NCI-H1417 (cell line): ENCODE measurements at regions not wholly inside any gene's neighbourhood (a gene's known extent, or its start where the extent isn't known, plus 50 kb on each side); places are given as distances from the start of the nearest gene placed in this dataset.
"Not testable (repeated sequence)": the region's sequence is repeated elsewhere in the genome, so short reads cannot be mapped to it uniquely, and the experiment has no call there.

ENCODE experiments used
- DNase-seq, 3 experiments: peaks; one replicate each; lab custom pipeline; 2025; lab: John Stamatoyannopoulos, UW

DNA sequence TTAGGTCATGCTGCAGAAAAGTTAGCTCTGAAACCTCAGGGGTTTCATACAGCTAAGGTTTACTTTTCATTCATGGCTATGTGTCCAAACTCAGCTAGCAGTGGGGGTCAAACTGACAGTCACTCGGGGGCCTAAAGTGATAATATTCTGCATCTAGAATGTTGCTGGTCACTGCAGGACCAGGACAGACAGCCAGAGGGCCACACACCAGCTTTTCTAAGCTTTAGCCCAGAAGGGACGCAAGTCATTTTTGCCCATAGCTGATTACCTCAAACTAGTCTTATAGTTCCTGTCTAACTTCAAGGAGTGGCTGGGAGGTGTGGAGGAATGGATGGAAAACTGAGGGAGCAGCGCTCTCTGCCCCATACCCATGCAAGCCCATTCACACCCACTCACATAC lies 163.0 kb upstream of the NLRP1 start:
- DNase-seq: no peak

DNA sequence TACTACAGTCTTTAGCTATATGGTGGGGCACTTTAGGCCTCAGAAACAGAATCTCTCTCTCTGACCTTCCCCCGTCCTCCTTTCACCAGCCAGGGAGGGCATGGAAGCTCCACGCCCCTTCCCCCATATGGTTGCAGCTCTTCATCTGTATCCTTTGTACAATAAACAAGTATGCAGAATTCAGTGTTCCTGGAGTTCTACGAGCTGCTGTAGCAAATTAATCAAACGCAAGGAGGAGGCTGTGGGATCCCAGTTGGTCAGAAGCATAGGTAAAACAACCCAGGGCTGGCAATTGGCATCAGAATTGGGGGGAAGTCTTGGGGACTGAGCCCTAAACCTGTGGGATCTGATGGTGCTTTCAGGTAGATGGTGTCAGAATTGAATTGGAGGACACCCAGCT lies 163.7 kb upstream of the NLRP1 start:
- no peak for DNase-seq

DNA sequence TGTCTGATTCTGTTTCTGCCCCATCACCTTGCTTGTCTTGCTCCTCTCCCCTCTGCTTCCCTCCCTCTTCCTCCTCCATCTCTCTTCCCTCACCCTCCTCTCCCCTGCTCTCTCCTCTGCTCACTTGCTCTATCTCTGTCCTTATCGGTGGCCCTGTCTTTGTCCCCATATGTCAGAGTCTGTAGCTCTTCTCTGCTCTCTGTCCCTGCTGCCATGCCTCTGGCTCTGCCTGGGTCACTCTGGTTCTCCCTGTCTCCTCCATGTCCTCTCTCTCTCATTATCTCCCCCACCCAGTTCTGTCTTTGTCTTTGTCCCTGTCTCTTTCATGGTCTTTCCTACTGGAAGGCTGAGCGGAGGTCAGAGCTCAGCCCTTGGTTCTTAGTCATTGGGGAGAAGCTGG lies 169.1 kb upstream of the NLRP1 start:
- no peak for DNase-seq

DNA sequence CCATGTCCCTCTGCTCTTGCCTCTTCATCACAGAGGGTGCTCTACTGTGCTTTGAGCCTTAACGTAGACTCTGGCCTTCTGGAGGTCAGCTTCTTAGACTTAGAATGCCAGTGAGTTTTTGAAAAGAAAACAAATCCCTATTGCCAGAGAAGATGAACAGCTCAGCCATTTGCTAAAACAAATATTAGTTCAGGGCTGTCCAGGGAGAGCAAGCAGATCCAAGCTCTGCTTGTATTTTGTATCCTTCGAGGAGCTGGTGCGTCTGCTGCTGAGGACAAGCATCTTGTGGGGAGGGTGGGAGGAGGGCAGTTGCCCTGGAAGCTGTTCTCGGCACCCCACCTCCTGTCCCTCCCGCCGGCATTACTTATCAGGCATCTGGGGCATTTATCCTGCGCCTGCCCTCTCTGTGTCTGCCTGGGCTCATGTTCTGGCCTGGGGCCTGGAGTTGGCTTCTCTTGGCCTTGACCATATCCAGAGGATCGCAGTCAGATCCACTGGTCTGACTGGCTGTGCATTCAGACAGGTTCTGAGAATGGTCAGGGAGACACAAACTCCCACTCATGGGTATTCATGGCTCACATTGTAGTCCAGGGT lies 173.1 kb upstream of the NLRP1 start:
- DNase-seq: peak in 2 of 3 experiments; percentile 14 to 37

DNA sequence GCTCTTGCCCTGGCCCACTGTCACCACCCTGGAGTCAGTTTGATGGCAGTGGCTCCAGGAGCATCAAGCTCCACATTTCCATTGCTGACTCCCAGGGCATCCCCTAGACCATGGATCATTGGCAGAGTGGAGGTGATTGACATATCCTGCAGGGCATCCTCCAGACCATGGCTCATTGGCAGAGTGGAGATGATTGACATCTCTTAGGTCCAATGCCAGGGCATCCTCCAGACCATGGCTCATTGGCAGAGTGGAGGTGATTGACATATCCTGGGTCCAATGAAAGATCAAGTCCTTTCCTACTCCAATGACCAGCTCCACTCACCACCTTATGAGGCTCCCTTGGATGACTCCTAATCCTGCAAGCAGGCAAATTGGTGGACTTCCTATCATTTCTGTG lies 174.3 kb upstream of the NLRP1 start:
- no peak for DNase-seq

DNA sequence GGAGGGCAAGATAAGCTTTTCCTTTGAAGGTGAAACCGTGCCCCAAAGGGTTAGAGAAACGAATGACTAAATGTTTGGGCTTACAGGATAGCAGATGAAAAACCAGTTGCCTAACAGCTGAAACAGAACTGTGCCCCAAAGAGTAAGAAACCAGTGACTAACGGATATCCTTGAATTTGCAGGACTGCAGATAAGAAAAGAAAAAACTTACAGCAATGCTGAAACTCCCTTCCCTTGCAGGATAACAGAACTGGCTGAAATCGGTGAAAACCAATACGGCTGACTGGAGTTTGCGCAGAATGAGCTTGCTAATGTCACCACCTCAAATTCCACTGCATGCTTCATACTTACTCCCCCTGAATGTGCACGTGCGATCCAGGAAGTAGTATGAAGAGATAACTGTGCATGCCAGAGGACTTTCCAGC lies 175.2 kb upstream of the NLRP1 start:
- DNase-seq: no peak

DNA sequence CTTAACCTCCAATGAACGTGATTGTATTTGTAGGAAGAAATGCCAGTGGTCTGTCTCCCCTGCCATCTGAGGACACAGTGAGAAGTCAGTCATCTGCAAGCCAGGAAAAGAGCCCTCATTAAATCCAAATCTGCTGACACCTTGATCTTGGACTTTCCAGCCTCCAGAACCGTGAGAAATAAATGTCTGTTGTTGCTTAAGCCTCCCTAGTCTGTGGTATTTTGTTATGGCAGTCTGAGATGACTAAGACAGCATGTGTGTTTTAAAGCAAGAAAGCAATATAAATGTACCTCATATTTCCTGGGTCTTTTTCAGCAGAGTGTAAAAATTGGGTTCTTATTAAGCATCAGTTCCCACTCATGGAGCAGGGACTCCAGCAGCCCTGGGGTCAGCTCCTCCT lies 177.9 kb upstream of the NLRP1 start:
- DNase-seq: no peak

DNA sequence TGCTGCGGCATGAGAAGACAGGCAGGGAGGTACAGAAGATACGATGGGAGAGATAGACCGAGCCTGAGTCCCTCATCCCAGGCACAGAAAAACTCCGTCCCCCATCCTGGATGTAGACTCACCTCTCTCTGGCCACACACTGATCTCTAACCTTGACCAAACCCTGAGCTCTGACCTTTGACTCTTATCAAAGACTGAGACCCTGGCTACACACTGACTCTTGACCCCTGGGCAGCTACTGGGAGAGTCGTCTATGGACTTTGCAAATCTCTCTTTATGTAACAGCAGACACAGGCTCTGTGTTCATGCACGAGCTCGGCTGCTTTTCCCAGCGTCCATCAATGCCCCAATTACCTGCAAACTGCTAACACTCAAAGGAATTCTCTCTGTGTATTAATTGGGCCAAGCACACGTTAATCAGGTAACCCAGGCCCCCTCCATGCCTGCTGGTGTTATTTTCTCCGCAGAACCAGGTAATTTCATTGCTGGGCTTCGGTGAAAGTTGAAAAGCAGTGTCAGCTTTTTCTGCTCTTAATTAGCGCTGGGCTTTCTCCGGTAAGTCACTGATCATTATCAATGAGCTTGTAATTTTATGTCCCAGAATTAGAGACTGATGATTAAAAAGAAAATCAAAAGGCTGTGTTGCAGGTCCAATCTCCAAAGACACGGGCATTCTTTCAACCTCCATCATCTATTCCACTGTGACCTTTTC lies 179.4 kb upstream of the NLRP1 start:
- DNase-seq: no peak

DNA sequence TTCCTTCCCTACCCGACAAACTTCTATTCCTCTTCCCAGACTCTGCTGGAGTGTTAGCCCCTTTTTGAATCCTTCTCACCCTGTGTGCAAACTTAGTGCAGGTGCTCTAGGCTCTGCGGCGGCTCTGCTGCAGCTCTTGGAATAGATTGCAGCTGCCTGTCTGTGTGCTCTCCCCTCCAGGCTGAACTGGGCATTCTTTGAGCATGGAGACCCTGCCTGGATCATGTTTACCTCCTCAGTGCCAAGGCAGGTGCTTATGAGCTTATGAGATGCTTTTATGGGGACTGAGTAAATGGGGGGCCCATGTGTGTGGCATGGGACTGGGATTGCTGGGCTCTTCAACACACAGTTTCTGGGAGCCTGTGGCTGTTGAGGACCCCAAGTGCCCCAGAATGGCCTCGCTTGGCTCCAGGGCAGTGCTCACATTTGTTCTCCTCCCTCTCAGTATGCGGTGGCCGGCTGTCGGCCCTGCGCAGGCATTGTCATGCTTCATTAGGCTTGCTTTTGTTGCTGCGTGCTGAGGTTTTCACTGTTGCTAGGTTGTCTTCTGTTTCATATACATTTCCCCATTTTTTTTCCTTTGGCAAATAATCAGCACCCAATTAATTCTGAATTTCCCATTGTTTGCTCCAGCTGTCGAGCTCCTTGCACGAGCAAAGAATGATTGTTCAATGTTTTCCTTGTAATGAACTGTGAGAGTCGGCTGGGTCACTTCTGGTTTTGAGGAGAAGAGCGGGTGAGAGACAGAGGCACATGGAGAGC lies 185.5 kb upstream of the NLRP1 start:
- peak in 2 of 3 experiments; percentile 83 to 96 for DNase-seq

DNA sequence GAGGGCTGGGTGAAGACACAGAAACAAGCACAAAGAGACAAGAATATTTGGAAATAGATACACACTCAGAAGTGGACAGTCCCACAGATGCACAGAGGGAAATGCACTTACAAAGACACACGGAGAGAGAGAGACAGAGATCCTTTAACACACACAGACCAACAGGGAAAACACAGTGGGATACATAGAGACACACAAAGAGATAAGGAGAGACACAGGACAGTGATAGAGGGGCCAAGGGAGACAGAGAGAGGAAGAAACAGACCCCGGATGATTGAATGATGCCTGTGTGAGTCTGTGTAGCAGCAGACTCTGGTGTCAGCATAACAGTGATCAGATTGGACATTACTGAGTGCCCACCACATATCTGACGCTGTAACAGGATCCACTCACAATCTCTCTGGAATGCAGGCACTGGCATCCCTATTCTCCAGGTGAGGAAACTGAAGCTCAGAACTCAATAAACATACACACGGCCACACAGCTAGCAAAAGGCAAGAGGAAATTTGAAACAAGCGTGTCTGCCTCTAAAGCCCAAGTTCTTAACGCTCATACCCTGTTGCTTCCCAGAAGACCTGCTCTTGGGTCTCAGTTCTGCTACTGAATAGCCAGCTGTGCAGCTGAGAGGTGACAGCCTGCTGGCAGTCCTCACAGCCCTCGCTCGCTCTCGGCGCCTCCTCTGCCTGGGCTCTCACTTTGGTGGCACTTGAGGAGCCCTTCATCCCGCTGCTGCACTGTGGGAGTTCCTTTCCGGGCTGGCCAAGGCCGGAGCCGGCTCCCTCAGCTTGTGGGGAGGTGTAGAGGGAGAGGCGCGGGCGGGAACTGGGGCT lies 186.3 kb upstream of the NLRP1 start:
- peak in 1 of 3 experiments; percentile 57 for DNase-seq

DNA sequence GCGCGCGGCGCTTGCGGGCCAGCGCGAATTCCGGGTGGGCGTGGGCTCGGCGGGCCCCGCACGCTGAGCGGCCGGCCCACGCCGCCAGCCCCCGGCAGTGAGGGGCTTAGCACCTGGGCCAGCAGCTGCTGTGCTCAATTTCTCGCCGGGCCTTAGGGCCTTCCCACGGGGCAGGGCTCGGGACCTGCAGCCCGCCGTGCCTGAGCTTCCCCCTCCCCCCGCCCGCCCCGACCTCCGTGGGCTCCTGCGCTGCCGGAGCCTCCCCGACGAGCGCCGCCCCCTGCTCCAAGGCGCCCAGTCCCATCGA lies 186.9 kb upstream of the NLRP1 start:
- DNase-seq: not testable (repeated sequence)

DNA sequence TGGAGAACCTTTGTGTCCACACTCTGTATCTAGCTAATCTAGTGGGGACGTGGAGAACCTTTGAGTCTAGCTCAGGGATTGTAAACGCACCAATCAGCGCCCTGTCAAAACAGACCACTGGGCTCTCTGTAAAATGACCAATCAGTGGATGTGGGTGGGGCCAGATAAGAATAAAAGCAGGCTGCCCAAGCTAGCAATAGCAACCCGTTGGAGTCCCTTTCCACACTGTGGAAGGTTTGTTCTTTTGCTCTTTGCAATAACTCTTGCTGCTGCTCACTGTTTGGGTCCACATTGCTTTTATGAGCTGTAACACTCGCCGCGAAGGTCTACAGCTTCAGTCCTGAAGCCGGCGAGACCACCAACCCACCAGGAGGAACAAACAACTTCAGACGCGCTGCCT lies 187.7 kb upstream of the NLRP1 start:
- not testable (repeated sequence) for DNase-seq

DNA sequence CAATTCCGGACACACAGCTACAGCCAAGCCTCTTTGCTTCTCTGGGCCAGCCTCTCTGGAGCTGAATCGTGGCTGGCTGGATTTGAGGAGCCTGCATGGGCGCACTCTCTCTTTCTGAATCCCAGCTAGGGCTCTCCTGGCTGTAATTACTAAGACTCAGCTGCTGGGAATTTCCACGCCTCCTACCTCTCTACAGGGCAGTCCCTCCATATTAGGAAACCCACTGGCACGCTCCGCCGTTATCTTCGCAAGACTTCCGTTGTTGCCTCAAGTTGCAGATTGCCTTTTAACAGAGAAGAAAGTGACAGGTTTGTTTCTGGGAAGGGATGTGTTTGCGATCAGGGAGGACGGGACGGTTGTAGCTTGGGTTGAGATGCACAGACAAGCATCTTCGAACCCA lies 188.4 kb upstream of the NLRP1 start:
- DNase-seq: no peak

DNA sequence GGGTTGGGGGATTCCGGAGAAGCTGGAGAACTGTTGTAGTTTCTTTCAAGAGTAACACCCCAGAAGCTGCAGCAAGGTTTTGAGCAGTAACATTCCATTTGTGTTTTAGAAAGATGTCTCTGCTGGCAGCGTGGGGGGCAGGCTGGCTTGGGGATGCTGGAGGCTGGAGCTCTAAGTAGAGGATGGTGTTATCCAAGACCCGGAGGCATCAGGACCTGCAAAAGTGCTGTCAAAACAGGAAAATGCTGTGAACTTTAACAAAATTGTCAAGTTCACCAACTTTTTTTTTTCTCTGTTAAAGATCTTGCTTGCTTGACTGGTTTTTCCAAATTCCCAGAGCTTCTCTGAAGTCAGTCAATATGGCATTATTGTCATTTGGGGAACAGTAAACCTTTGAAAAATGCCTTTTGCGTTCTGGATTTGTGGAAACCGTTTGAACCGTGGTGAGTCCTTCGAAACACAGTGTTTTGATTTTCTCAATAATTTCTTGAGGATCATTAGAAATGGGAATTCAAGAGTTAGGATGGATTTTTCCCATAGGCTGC lies 189.6 kb upstream of the NLRP1 start:
- no peak for DNase-seq

DNA sequence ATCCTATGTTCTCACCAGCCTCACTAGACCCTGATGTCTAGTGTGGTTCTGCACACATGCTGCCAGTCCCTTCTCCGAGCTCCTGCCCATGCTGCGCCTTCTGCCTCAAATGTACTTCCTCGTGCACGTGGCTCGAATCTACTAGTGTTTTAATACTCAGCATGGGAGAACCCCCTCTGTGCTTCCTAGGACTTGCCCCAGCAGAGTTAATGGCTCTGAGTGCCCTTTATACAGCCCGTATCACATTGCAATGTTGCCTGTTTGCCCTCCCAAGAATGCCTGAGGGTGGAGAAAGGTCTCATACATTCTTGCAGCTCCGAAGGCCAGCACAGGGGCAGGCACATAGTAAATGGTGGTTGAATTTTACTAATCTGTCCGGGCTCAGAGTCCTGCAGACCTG lies 190.8 kb upstream of the NLRP1 start:
- DNase-seq: peak in 1 of 3 experiments; percentile 46

DNA sequence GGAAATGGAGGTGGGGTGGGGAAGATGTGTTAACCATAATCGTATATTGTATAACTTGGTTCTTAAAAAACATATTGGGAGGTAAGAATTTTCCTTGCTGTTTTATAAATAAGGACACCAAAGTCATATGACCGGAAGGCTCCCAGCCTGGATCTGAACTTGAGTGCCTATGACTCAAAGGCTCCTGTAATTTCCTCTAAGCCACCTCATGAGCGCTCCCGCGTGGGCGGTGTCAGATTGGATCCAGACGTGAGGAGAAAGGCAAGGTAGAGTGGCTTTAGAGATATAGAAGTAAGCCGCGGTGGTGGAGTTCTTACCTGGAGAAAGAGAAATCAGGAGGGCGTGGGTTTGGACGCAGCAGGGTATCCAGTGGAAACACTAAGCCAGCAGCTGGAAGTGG lies 196.2 kb upstream of the NLRP1 start:
- no peak for DNase-seq

DNA sequence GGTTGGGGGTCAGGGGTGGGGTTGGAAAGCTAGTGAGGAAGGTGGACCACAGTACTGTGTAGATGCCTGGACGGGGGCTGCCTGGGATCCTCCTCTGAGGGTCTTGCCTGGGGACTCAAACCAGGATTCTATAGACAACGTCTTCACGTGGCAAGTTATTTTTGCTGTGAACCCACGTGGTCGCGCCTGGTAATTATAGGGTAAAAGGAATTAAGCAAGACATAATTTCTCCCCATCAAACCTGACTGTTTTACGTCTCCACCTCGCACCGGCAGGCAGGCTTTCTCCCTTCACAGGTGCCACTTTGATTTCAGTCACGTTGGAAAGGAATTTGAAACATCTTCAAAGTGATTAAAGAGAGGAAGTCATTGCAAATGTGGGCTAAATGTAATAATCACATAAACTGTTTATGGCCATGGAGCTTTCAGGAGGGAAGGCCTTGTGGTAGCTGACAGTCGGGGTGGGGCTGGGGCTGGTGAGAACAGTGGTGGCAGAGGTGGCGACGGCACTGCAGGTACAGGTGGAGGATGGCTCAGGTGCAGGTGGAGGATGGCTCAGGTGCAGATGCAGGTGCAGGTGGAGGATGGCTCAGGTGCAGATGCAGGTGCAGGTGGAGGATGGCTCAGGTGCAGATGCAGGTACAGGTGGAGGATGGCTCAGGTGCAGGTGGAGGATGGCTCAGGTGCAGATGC lies 197.1 kb upstream of the NLRP1 start:
- DNase-seq: peak in 2 of 3 experiments; percentile 24 to 61

DNA sequence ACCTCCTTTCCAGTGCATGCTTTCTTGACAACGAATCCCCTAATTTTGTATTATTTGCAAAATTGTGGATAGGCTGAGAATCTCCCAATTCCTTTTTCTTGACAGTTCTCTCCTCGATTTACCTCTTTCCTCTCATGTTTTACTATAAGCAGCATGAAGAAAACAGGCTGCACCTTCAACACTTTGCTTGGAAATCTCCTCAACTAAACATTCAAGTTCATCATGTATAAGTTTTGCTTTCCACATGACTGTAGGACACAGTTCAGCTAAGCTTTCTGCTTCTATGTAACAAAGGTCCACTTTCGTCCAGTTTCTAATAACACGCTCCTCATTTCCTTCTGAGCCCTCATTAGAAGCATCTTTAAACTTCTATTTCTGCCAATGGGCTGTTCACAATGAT lies 199.0 kb upstream of the NLRP1 start:
- no peak for DNase-seq

DNA sequence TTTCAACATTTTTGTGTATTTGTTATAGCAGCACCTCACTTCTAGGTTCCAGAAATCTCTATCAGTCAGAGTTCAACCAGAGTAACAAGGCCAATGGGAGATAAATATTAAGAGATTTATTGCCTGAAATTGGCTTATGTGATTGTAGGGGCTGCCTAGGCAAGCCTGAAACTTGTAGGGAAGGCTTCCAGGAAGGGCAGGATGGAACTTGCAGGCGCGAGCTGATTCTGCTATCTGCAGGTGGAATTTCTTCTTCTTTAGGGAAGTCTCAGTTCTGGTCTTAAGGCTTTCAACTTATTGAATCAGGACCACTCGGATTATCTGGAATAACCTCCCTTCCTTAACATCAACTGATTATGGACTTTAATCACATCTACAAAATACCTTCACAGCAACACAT lies 199.5 kb upstream of the NLRP1 start:
- DNase-seq: no peak

DNA sequence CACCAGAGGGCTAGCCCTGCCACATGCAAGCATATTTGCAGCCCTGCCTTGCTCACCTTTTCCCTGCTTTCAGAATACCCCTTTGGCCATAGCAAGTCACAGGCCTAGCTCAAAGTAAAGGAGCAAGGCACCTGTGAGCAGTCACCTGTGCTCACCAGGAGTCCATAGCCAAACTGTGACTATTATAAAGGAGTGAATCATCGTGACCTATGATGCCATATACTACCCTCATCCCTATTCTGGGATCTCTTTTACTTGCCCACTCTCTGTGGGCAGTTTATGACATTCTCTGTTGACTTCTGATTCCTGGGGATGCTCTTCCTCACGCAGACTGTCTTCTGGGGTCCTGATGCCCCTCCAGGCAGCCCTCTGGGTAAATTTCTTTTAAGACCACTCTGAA lies 200.5 kb upstream of the NLRP1 start:
- DNase-seq: no peak

DNA sequence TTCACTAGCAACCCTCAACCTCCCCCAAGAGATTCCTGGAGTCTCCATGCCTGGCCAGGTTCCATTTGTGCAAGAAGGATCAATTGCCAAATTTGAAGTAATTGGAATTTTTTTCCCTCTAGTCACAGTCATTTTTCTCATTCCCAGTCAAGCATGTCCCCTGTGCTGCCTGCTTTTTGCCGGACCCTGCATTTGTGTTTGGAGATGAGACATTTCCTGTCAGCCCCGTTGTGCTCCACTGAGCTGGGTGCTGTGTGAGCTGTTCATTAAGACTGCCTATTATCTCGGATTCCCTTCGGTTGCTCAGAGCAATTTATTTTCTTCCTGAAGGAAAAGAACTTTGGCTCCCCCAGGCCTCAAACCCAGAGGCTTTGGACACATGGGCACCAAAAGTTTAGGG lies 201.0 kb upstream of the NLRP1 start:
- DNase-seq: no peak
